ENCODE measurements at regions not wholly inside any gene's neighbourhood (a gene's known extent, or its start where the extent isn't known, plus 50 kb on each side); places are given as distances from the start of the nearest gene placed in this dataset.
A peak's percentile ranks its signal among the peaks of the same experiment; 100 is the strongest.

DNA sequence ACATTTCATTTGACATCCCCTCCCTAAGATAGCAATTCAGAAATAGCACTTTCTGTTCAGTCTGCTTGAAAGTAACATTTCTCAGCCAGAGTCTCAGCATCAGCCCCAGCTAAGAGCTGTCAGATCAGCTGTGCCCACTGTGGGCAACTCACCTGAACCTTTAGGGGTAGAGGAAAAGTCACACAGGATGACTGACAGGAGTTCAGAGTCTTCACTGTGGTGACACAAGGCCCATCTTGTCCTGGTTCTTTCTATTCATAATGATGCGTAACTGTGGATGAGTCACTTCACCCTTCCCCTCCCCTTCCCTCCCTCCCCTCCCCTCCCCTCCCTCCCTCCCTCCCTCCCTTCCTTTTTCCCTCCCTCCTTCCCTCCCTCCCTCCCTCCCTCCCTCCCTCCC, 96.1 kb upstream of the RASGRP1 start:
- Histone ChIP-seq H3K36me3 (replicated peaks; ENCODE audit: low read depth, low read length) (no peaks in the 10 kb centered on the region), H3K9ac (ENCODE audit: low read length) (no peak overlapping the region), H4K20me1 (ENCODE audit: insufficient read depth, low read length) (no peaks in the 10 kb centered on the region), H2AFZ (ENCODE audit: low read depth, low read length) (0 out of 2 replicates have a peak overlapping the region, but pooled peaks have one; percentile 27), H3K79me2 (ENCODE audit: low read length) (no peaks in the 10 kb centered on the region), H3K4me1 (ENCODE audit: low read length) (peaks cover 11% of the 10 kb centered on the region), H3K4me3 (ENCODE audit: low read length) (no peak overlapping the region), H3K9me3 (ENCODE audit: insufficient read depth, low read length) (no peaks in the 10 kb centered on the region), H3K4me2 (ENCODE audit: low read length) (no peak overlapping the region), H3K27ac (ENCODE audit: low read length) (no peak overlapping the region), H3K27me3 (ENCODE audit: low read depth, low read length) (0 out of 2 replicates have a peak, but pooled peaks cover 3% of the 10 kb centered on the region)
- TF ChIP-seq, protein P1, sequence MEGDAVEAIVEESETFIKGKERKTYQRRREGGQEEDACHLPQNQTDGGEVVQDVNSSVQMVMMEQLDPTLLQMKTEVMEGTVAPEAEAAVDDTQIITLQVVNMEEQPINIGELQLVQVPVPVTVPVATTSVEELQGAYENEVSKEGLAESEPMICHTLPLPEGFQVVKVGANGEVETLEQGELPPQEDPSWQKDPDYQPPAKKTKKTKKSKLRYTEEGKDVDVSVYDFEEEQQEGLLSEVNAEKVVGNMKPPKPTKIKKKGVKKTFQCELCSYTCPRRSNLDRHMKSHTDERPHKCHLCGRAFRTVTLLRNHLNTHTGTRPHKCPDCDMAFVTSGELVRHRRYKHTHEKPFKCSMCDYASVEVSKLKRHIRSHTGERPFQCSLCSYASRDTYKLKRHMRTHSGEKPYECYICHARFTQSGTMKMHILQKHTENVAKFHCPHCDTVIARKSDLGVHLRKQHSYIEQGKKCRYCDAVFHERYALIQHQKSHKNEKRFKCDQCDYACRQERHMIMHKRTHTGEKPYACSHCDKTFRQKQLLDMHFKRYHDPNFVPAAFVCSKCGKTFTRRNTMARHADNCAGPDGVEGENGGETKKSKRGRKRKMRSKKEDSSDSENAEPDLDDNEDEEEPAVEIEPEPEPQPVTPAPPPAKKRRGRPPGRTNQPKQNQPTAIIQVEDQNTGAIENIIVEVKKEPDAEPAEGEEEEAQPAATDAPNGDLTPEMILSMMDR (IDR thresholded peaks at IDR 0.05; ENCODE audit: low read depth, low read length), result no peak
- no peak for TF ChIP-seq EZH2phosphoT487 (IDR thresholded peaks at IDR 0.05; ENCODE audit: low read depth)

DNA sequence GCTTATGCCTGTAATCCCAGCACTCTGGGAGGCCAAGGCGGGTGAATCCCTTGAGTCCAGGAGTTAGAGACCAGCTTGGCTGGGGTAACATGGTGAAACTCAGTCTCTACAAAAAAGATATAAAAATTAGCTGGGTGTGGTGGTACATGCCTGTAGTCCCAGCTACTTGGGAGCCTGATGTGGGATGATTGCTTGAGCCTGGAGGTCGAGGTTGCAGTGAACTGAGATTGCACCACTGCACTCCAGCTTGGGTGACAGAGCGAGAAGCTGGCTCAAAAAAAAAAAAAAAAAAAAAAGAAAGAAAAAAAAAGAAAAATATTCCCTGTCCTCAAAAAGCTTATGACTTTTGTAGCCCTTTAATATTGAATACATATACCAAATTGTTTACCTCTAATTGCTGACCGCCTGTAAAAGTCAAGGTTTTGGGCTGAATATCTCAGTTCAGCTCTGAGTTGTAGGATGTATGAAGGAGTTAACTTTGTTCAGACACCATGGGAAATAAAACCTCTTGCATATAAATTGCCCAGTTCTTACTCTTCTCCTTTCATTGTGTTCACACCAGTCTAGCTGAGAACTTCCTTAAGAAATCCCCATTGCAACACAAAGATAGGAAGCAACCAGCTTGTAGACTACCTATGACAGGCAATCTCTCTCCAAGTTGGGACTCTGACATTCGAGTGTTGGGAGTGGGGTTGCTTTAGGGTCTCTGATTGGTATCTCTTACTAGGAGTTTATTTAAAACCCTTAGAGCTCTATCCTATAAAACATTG, 97.6 kb upstream of the RASGRP1 start:
- H4K20me1 ChIP-seq (ENCODE audit: insufficient read depth, low read length), result no peaks in the 10 kb centered on the region
- H3K4me2 ChIP-seq (ENCODE audit: low read length), result no peak overlapping the region
- no peaks in the 10 kb centered on the region for H3K9me3 ChIP-seq (ENCODE audit: insufficient read depth, low read length)
- no peak overlapping the region for H3K27ac ChIP-seq (ENCODE audit: low read length)
- 0 out of 2 replicates have a peak overlapping the region, but pooled peaks have one; percentile 51 for H2AFZ ChIP-seq (ENCODE audit: low read depth, low read length)
- H3K4me1 ChIP-seq (ENCODE audit: low read length), result peaks cover 18% of the 10 kb centered on the region
- no peak for TF ChIP-seq EZH2phosphoT487 (IDR thresholded peaks at IDR 0.05; ENCODE audit: low read depth)
- TF ChIP-seq, protein P1 (IDR thresholded peaks at IDR 0.05; ENCODE audit: low read depth, low read length), result no peak
- H3K79me2 ChIP-seq (ENCODE audit: low read length), result no peaks in the 10 kb centered on the region
- H3K36me3 ChIP-seq (replicated peaks; ENCODE audit: low read depth, low read length), result no peaks in the 10 kb centered on the region
- H3K4me3 ChIP-seq (ENCODE audit: low read length), result no peak overlapping the region
- H3K9ac ChIP-seq (ENCODE audit: low read length), result no peak overlapping the region
- 0 out of 2 replicates have a peak, but pooled peaks cover 3% of the 10 kb centered on the region for H3K27me3 ChIP-seq (ENCODE audit: low read depth, low read length)

DNA sequence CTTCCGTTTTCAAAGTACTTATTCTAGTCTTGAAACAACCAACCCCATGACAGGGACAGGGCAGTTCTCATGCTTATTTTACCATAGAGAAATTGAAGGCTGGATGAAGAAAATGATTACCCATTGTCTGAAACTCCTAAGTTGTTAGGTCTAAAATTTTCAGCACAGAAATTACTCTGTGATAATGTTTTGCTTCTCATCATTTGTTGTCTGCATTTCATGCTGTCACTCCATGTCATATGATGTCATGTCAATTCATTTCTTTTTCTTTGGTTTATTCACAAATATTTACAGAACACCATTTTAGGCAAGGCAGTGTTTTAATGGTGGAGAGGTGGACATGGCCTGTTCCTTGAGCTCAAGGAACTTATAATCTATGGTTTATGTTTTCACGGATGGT, 98.2 kb upstream of the RASGRP1 start:
- TF ChIP-seq, protein P1 (IDR thresholded peaks at IDR 0.05; ENCODE audit: low read depth, low read length), result no peak
- no peak for TF ChIP-seq EZH2phosphoT487 (IDR thresholded peaks at IDR 0.05; ENCODE audit: low read depth)
- Histone ChIP-seq H3K4me3 (ENCODE audit: low read length) (no peak overlapping the region), H3K4me1 (ENCODE audit: low read length) (peaks cover 18% of the 10 kb centered on the region), H2AFZ (ENCODE audit: low read depth, low read length) (0 out of 2 replicates have a peak overlapping the region, but pooled peaks have one; percentile 51), H3K79me2 (ENCODE audit: low read length) (no peaks in the 10 kb centered on the region), H3K9me3 (ENCODE audit: insufficient read depth, low read length) (no peaks in the 10 kb centered on the region), H3K27me3 (ENCODE audit: low read depth, low read length) (0 out of 2 replicates have a peak, but pooled peaks cover 3% of the 10 kb centered on the region), H3K4me2 (ENCODE audit: low read length) (no peak overlapping the region), H3K36me3 (replicated peaks; ENCODE audit: low read depth, low read length) (no peaks in the 10 kb centered on the region), H3K27ac (ENCODE audit: low read length) (no peak overlapping the region), H4K20me1 (ENCODE audit: insufficient read depth, low read length) (no peaks in the 10 kb centered on the region), H3K9ac (ENCODE audit: low read length) (no peak overlapping the region)

DNA sequence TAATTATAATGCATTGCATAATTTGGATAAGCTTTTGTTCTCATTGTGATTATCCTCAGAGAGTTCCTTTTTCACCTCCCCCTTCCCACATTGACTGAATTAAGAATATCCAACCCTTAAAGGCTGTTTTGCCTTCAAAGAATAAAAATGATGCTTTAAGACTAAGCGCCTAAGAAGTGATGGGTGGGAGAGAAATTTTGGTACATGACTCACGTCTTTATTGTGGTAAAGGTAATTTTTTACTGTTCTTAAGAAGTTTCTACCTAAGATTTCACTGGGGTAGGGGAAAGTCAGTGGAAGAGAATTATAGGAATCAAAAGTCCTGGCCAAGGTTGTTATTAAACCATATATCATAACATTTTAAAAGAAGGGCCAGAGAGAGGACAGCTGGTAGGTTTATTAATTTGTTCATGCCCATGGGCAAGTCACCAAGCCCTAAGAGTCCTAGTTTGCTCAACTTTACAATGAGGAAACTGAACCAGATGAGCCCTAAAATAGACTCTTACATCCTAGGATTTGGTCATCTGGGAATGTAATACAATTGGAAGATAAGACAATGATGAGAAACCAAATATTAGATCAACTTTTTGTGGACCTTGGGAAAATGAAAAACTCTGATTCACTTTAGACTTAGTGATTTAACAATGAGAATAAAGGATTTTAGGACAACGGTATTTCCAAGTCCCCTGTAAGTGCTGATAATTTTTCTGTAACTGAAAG, 101.1 kb upstream of the RASGRP1 start:
- H3K4me1 ChIP-seq (ENCODE audit: low read length), result peaks cover 27% of the 10 kb centered on the region
- 0 out of 2 replicates have a peak, but pooled peaks cover 3% of the 10 kb centered on the region for H3K27me3 ChIP-seq (ENCODE audit: low read depth, low read length)
- no peaks in the 10 kb centered on the region for H3K79me2 ChIP-seq (ENCODE audit: low read length)
- H3K4me3 ChIP-seq (ENCODE audit: low read length), result no peak overlapping the region
- H3K9me3 ChIP-seq (ENCODE audit: insufficient read depth, low read length), result no peaks in the 10 kb centered on the region
- no peak for TF ChIP-seq EZH2phosphoT487 (IDR thresholded peaks at IDR 0.05; ENCODE audit: low read depth)
- TF ChIP-seq, protein P1 (IDR thresholded peaks at IDR 0.05; ENCODE audit: low read depth, low read length), result no peak
- no peak overlapping the region for H2AFZ ChIP-seq (ENCODE audit: low read depth, low read length)
- H3K27ac ChIP-seq (ENCODE audit: low read length), result no peak overlapping the region
- no peaks in the 10 kb centered on the region for H4K20me1 ChIP-seq (ENCODE audit: insufficient read depth, low read length)
- H3K9ac ChIP-seq (ENCODE audit: low read length), result no peak overlapping the region
- no peak overlapping the region for H3K4me2 ChIP-seq (ENCODE audit: low read length)
- no peaks in the 10 kb centered on the region for H3K36me3 ChIP-seq (replicated peaks; ENCODE audit: low read depth, low read length)

Measured in OCI-LY3 (cell line).